ENCODE measurements at regions not wholly inside any gene's neighbourhood (a gene's known extent, or its start where the extent isn't known, plus 50 kb on each side); places are given as distances from the start of the nearest gene placed in this dataset.

DNA sequence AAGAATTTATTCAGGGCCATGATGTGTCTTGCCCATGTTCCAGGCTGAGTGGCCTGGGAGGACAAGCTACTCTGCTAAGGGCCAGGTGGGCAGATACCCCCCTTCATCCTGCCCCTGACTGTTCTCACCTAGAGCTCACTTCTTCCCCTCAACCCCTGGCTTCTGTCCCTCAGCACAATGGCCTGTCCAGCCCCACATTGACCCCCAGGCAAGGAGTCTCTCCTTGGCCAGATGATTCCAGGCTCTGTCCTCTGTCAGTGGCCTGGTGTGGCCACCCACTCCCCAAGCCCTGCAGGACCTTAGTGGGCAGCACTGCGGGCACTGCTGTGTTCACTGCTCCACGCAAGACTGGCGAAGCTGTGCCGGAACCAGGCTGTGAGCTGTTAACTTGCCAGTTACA, 460.0 kb downstream of the MATN1 start:
- Histone ChIP-seq H3K9ac (ENCODE audit: low read depth in 1 of 2, low read length in 2 of 2) (no peak overlapping the region), H3K9me3 (ENCODE audit: control insufficient read depth in 2 of 2, low read length in 2 of 2) (no peaks in the 10 kb centered on the region), H3K4me1 (ENCODE audit: control insufficient read depth in 2 of 2, insufficient read depth in 2 of 2, low read length in 2 of 2) (no peaks in the 10 kb centered on the region), H3K36me3 (ENCODE audit: control insufficient read depth in 2 of 2, insufficient read depth in 2 of 2, low read length in 2 of 2) (no peaks in the 10 kb centered on the region), H3K27me3 (ENCODE audit: control insufficient read depth in 2 of 2, insufficient read depth in 2 of 2, low read length in 2 of 2) (peaks cover 9 to 10% of the 10 kb centered on the region in 2 donors), H3K4me3 (ENCODE audit: low read length in 2 of 2) (no peak overlapping the region), H3K27ac (ENCODE audit: low read depth in 2 of 2, low read length in 2 of 2) (no peak overlapping the region)

DNA sequence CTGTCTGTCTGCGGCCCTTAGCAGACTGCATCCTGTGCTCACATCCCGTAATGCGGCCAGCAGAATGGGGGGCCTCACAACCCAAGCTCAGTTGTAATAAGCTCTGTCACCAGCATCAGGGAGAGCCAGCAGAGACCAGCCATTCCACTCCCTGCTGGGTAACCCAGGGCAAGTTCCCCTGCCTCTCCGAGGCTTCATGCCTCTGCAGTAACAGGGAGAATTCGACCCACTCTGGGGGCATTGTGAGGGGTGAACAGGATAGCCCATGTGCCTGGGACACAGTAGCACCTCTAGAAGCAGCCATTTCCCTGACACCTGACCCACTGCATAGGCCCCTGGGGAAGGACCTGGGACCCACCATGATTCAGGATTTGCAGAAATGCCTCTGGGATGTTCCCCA, 461.2 kb downstream of the MATN1 start:
- H3K27me3 ChIP-seq (ENCODE audit: control insufficient read depth in 2 of 2, insufficient read depth in 2 of 2, low read length in 2 of 2): peaks cover 9 to 10% of the 10 kb centered on the region in 2 donors
- no peak overlapping the region for H3K27ac ChIP-seq (ENCODE audit: low read depth in 2 of 2, low read length in 2 of 2)
- H3K4me3 ChIP-seq (ENCODE audit: low read length in 2 of 2): no peak overlapping the region
- H3K36me3 ChIP-seq (ENCODE audit: control insufficient read depth in 2 of 2, insufficient read depth in 2 of 2, low read length in 2 of 2): no peaks in the 10 kb centered on the region
- no peaks in the 10 kb centered on the region for H3K9me3 ChIP-seq (ENCODE audit: control insufficient read depth in 2 of 2, low read length in 2 of 2)
- no peaks in the 10 kb centered on the region for H3K4me1 ChIP-seq (ENCODE audit: control insufficient read depth in 2 of 2, insufficient read depth in 2 of 2, low read length in 2 of 2)
- no peak overlapping the region for H3K9ac ChIP-seq (ENCODE audit: low read depth in 1 of 2, low read length in 2 of 2)

DNA sequence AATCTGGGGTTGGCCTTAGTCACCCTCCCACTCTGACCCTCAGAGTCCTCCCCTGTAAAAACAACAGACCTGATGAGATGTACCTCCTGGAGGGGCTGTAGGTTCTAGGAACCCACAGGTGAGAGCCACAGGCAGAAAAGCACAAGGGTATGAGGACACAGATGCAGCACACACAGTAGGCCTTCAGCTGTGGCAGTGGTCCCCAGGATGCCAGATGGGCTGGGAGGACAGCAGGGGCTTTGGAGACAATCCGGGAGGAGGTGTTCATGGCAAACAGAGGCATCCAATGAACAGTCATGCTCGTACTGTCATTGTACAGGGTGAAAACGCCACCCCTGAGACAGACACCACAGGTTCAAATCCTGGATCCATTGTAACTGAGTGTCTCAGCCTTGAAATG, 463.1 kb downstream of the MATN1 start:
- no peaks in the 10 kb centered on the region for H3K9me3 ChIP-seq (ENCODE audit: control insufficient read depth in 2 of 2, low read length in 2 of 2)
- H3K27me3 ChIP-seq (ENCODE audit: control insufficient read depth in 2 of 2, insufficient read depth in 2 of 2, low read length in 2 of 2): peaks cover 6 to 9% of the 10 kb centered on the region in 2 donors
- no peak overlapping the region for H3K4me3 ChIP-seq (ENCODE audit: low read length in 2 of 2)

DNA sequence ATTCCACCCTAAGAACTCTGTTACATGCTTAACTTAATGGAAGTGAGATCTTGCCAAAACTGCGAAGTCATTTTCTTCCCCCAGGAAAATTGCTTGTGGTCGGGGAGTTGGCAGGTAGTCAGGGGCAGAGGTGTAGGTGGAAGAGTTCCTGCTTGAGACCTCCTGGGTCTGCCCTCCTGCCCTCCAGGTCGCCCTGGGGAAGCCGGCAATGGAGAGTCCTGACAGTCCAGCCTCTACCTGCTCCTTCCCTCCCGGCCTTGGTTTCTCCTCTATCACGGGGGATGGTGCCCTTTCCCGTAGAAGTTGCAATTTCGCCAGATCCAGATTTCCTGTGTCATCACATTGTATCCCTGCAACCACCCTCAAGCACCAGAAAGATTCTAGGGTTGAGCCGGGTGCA, 463.8 kb downstream of the MATN1 start:
- H3K36me3 ChIP-seq (ENCODE audit: control insufficient read depth in 2 of 2, insufficient read depth in 2 of 2, low read length in 2 of 2): no peaks in the 10 kb centered on the region
- H3K4me3 ChIP-seq (ENCODE audit: low read length in 2 of 2): no peak overlapping the region
- H3K9ac ChIP-seq (ENCODE audit: low read depth in 1 of 2, low read length in 2 of 2): no peak overlapping the region
- H3K27me3 ChIP-seq (ENCODE audit: control insufficient read depth in 2 of 2, insufficient read depth in 2 of 2, low read length in 2 of 2): peaks cover 5 to 9% of the 10 kb centered on the region in 2 donors
- H3K9me3 ChIP-seq (ENCODE audit: control insufficient read depth in 2 of 2, low read length in 2 of 2): no peaks in the 10 kb centered on the region
- H3K4me1 ChIP-seq (ENCODE audit: control insufficient read depth in 2 of 2, insufficient read depth in 2 of 2, low read length in 2 of 2): no peaks in the 10 kb centered on the region
- H3K27ac ChIP-seq (ENCODE audit: low read depth in 2 of 2, low read length in 2 of 2): no peak overlapping the region

More for the DNA sequence above, 463.1 kb downstream of the MATN1 start:
- Histone ChIP-seq H3K9ac (ENCODE audit: low read depth in 1 of 2, low read length in 2 of 2) (no peak overlapping the region), H3K27ac (ENCODE audit: low read depth in 2 of 2, low read length in 2 of 2) (no peak overlapping the region), H3K4me1 (ENCODE audit: control insufficient read depth in 2 of 2, insufficient read depth in 2 of 2, low read length in 2 of 2) (no peaks in the 10 kb centered on the region), H3K36me3 (ENCODE audit: control insufficient read depth in 2 of 2, insufficient read depth in 2 of 2, low read length in 2 of 2) (no peaks in the 10 kb centered on the region)

DNA sequence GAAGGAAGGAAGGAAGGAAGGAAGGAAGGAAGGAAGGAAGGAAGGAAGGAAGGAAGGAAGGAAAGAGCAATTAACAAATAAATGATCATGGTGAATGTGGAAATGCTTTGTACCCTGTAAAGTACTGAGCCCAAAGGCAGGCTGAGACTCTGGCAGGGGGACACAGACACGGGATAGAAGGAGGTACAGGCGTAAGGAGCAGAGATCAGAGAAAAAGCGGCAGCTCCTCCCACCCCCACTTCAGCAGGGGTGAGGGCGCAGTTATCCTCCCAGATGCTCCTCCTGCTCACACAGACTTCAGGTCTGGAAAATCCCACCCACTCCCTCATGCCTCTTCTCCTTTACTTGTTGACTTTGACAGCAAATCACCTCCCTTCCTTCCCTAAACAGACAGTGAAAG, 464.5 kb downstream of the MATN1 start:
- H3K36me3 ChIP-seq (ENCODE audit: control insufficient read depth in 2 of 2, insufficient read depth in 2 of 2, low read length in 2 of 2): no peaks in the 10 kb centered on the region
- H3K27me3 ChIP-seq (ENCODE audit: control insufficient read depth in 2 of 2, insufficient read depth in 2 of 2, low read length in 2 of 2): peaks cover 5 to 9% of the 10 kb centered on the region in 2 donors
- no peak overlapping the region for H3K27ac ChIP-seq (ENCODE audit: low read depth in 2 of 2, low read length in 2 of 2)
- no peaks in the 10 kb centered on the region for H3K4me1 ChIP-seq (ENCODE audit: control insufficient read depth in 2 of 2, insufficient read depth in 2 of 2, low read length in 2 of 2)
- no peaks in the 10 kb centered on the region for H3K9me3 ChIP-seq (ENCODE audit: control insufficient read depth in 2 of 2, low read length in 2 of 2)
- no peak overlapping the region for H3K4me3 ChIP-seq (ENCODE audit: low read length in 2 of 2)
- H3K9ac ChIP-seq (ENCODE audit: low read depth in 1 of 2, low read length in 2 of 2): no peak overlapping the region

DNA sequence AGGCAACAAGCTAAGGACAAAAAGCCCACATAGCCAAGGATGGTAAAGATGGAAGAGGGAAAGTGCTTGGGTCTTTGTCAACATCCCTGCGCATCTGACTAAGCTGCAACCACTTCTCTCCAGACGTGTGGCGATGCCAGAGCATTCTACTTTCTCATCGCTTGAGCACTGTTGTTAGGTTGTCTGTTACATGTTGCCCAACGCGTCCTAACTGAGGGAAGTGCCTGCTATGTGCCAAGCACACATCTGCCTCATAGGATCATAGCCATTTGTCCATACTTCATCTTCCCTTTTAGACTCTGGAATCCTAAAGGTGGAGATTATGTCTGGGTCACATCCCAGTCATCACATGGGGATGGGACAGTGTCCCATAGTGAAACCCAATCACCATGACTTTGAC, 464.9 kb downstream of the MATN1 start:
- Histone ChIP-seq H3K36me3 (ENCODE audit: control insufficient read depth in 2 of 2, insufficient read depth in 2 of 2, low read length in 2 of 2) (no peaks in the 10 kb centered on the region), H3K9ac (ENCODE audit: low read depth in 1 of 2, low read length in 2 of 2) (no peak overlapping the region), H3K4me3 (ENCODE audit: low read length in 2 of 2) (no peak overlapping the region), H3K9me3 (ENCODE audit: control insufficient read depth in 2 of 2, low read length in 2 of 2) (no peaks in the 10 kb centered on the region), H3K4me1 (ENCODE audit: control insufficient read depth in 2 of 2, insufficient read depth in 2 of 2, low read length in 2 of 2) (no peaks in the 10 kb centered on the region), H3K27me3 (ENCODE audit: control insufficient read depth in 2 of 2, insufficient read depth in 2 of 2, low read length in 2 of 2) (peaks cover 5 to 9% of the 10 kb centered on the region in 2 donors), H3K27ac (ENCODE audit: low read depth in 2 of 2, low read length in 2 of 2) (no peak overlapping the region)

DNA sequence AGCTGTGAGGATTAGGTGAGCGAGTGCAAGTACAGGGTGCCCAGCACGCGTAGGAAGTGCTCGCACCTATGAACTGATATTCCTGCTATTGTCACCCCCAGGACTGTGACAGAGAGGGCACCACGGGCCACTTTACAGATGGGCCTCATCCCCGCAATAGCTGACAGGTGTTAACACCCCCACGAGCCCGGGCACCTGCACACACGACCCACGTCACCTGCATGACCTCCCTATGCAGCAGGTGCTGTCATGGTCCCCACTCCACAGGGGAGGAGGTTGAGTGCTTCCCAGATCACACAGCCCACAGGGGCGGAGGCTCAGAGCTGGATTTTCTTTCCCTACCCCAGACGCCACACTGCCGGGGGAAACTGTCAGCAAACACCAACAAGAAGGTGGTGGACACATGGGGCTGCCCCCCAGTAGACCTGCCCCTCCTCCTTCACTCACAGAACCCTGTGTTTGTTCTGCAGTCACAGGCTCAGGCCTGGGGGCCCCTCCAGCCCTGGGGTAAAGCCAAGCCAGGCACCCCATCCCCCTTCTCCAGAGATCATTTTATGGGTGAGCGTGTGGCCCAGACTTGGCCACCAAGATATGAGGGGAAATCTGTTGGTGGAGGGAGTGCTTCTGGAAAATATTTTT, 465.5 kb downstream of the MATN1 start:
- Histone ChIP-seq H3K4me1 (ENCODE audit: control insufficient read depth in 2 of 2, insufficient read depth in 2 of 2, low read length in 2 of 2) (no peaks in the 10 kb centered on the region), H3K27ac (ENCODE audit: low read depth in 2 of 2, low read length in 2 of 2) (no peak overlapping the region), H3K9ac (ENCODE audit: low read depth in 1 of 2, low read length in 2 of 2) (no peak overlapping the region), H3K27me3 (ENCODE audit: control insufficient read depth in 2 of 2, insufficient read depth in 2 of 2, low read length in 2 of 2) (peaks cover 5 to 9% of the 10 kb centered on the region in 2 donors), H3K9me3 (ENCODE audit: control insufficient read depth in 2 of 2, low read length in 2 of 2) (no peaks in the 10 kb centered on the region), H3K4me3 (ENCODE audit: low read length in 2 of 2) (no peak overlapping the region), H3K36me3 (ENCODE audit: control insufficient read depth in 2 of 2, insufficient read depth in 2 of 2, low read length in 2 of 2) (no peaks in the 10 kb centered on the region)

DNA sequence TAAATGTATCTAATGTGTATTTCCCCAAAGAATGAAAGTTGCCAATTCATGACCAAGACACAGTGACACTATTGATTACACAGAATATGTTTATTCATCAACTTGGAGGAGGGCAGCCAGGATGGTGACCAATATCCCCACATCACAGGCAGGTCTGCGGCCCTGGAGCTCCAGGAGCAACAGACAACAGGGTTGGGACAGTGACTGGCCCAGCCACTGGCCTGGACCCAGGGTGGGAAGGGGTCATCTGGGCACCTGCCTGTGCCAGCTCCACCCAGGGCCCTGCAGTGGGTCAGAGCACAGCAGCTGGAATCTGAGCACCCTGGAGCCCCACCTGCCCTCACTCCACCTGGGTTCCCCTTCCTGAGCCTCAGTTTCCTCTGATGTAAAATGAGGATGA, 466.1 kb downstream of the MATN1 start:
- no peaks in the 10 kb centered on the region for H3K9me3 ChIP-seq (ENCODE audit: control insufficient read depth in 2 of 2, low read length in 2 of 2)
- no peak overlapping the region for H3K9ac ChIP-seq (ENCODE audit: low read depth in 1 of 2, low read length in 2 of 2)
- H3K4me1 ChIP-seq (ENCODE audit: control insufficient read depth in 2 of 2, insufficient read depth in 2 of 2, low read length in 2 of 2): no peaks in the 10 kb centered on the region
- no peak overlapping the region for H3K27ac ChIP-seq (ENCODE audit: low read depth in 2 of 2, low read length in 2 of 2)
- peaks cover 5 to 7% of the 10 kb centered on the region in 2 donors for H3K27me3 ChIP-seq (ENCODE audit: control insufficient read depth in 2 of 2, insufficient read depth in 2 of 2, low read length in 2 of 2)
- H3K4me3 ChIP-seq (ENCODE audit: low read length in 2 of 2): no peak overlapping the region
- no peaks in the 10 kb centered on the region for H3K36me3 ChIP-seq (ENCODE audit: control insufficient read depth in 2 of 2, insufficient read depth in 2 of 2, low read length in 2 of 2)

DNA sequence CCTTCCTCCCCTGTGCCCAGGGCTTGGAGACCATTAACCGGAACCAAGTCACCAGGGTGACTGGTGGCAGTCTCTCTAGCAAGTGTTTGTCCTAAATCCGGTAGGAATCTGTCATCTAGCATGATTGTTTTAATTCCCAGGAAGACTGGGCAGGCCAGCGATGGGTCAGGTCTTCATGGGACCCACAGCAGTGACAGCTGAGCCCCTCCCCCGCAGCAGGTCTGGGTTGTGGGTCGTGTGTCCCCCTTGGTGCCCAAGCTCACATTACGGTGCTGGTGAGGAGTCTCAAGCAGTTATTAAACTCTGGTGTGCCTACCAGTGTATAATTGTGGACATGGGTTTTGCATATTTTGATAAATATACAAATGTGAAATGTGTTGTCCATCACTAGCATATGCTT, 466.5 kb downstream of the MATN1 start:
- no peak overlapping the region for H3K4me3 ChIP-seq (ENCODE audit: low read length in 2 of 2)
- H3K27me3 ChIP-seq (ENCODE audit: control insufficient read depth in 2 of 2, insufficient read depth in 2 of 2, low read length in 2 of 2): peaks cover 5 to 7% of the 10 kb centered on the region in 2 donors
- H3K9ac ChIP-seq (ENCODE audit: low read depth in 1 of 2, low read length in 2 of 2): no peak overlapping the region
- H3K4me1 ChIP-seq (ENCODE audit: control insufficient read depth in 2 of 2, insufficient read depth in 2 of 2, low read length in 2 of 2): no peaks in the 10 kb centered on the region
- no peaks in the 10 kb centered on the region for H3K36me3 ChIP-seq (ENCODE audit: control insufficient read depth in 2 of 2, insufficient read depth in 2 of 2, low read length in 2 of 2)
- H3K27ac ChIP-seq (ENCODE audit: low read depth in 2 of 2, low read length in 2 of 2): no peak overlapping the region
- no peaks in the 10 kb centered on the region for H3K9me3 ChIP-seq (ENCODE audit: control insufficient read depth in 2 of 2, low read length in 2 of 2)

DNA sequence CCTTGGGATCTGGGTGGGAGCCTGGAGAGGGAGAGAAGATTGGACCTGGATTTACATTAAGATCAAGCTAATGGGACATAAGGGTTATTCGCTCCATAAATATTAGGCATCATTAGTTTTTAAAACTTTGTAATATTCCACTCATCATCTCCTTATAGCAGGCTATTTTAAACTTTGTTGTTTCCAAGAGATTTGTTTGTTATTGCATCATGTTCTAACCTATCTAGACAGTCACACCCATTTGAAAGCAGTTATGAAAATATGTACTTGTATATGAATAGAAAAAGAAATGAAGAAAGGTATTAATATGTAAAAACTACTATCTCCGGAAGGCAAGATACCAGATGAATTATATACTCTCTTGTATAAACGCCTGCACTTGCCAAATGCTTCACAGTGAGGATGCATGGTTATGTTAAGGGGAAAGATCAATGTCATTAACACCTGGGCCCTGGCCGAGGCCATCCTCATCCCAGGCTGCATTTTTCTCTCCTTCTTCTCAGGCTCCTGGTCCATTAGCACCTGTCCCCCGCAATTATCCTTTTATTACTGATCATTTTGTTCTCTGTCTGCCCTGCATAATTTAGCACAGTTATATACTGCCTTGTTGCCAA, 468.2 kb downstream of the MATN1 start:
- H3K4me1 ChIP-seq (ENCODE audit: control insufficient read depth in 2 of 2, insufficient read depth in 2 of 2, low read length in 2 of 2): no peaks in the 10 kb centered on the region
- H3K27ac ChIP-seq (ENCODE audit: low read depth in 2 of 2, low read length in 2 of 2): no peak overlapping the region
- no peaks in the 10 kb centered on the region for H3K36me3 ChIP-seq (ENCODE audit: control insufficient read depth in 2 of 2, insufficient read depth in 2 of 2, low read length in 2 of 2)
- no peak overlapping the region for H3K4me3 ChIP-seq (ENCODE audit: low read length in 2 of 2)
- no peak overlapping the region for H3K9ac ChIP-seq (ENCODE audit: low read depth in 1 of 2, low read length in 2 of 2)
- peaks cover 0 to 5% of the 10 kb centered on the region in 2 donors for H3K27me3 ChIP-seq (ENCODE audit: control insufficient read depth in 2 of 2, insufficient read depth in 2 of 2, low read length in 2 of 2)
- H3K9me3 ChIP-seq (ENCODE audit: control insufficient read depth in 2 of 2, low read length in 2 of 2): no peaks in the 10 kb centered on the region

All from mucosa of rectum (tissue), 2 donors.